Dedifferentiated amniotic fluid mesenchymal stem cell (primary cell): ENCODE measurements at regions not wholly inside any gene's neighbourhood (a gene's known extent, or its start where the extent isn't known, plus 50 kb on each side); places are given as distances from the start of the nearest gene placed in this dataset.
"Not testable (repeated sequence)": the region's sequence is repeated elsewhere in the genome, so short reads cannot be mapped to it uniquely, and the experiment has no call there.

ENCODE experiments used
- DNase-seq: peaks from one replicate; pipeline ENCODE4 v3.0.0-alpha.2; 2016; ENCODE audit errors: extremely low spot score

- DNase-seq, result no peak
Measured at GRCh38 chr12:25872137-25872536, 86.3 kb upstream of the RASSF8 start.

- peak; percentile 51 for DNase-seq
Measured at GRCh38 chr12:25875661-25876060, 82.8 kb upstream of the RASSF8 start.

- DNase-seq, result no peak
Measured at GRCh38 chr12:25876383-25877045, 82.0 kb upstream of the RASSF8 start.

- no peak for DNase-seq
Measured at GRCh38 chr12:25877446-25877845, 81.0 kb upstream of the RASSF8 start.

GRCh38 chr12:25882266-25882665 lies 76.2 kb upstream of the RASSF8 start:
- no peak for DNase-seq

- no peak for DNase-seq
Measured at GRCh38 chr12:25883026-25883916, 75.2 kb upstream of the RASSF8 start.

GRCh38 chr12:25884024-25884919 lies 74.2 kb upstream of the RASSF8 start:
- no peak for DNase-seq

GRCh38 chr12:25884920-25885234 lies 73.6 kb upstream of the RASSF8 start:
- DNase-seq, result no peak

GRCh38 chr12:25886396-25886795 lies 72.1 kb upstream of the RASSF8 start:
- no peak for DNase-seq

- DNase-seq, result no peak
Measured at GRCh38 chr12:25887367-25887766, 71.1 kb upstream of the RASSF8 start.

GRCh38 chr12:25889185-25889584 lies 69.3 kb upstream of the RASSF8 start:
- no peak for DNase-seq

- not testable (repeated sequence) for DNase-seq
Measured at GRCh38 chr12:25891095-25891494, 67.4 kb upstream of the RASSF8 start.

- no peak for DNase-seq
Measured at GRCh38 chr12:25894759-25895158, 63.7 kb upstream of the RASSF8 start.

GRCh38 chr12:25896981-25897380 lies 61.5 kb upstream of the RASSF8 start:
- DNase-seq, result no peak

- no peak for DNase-seq
Measured at GRCh38 chr12:25903603-25904245, 54.8 kb upstream of the RASSF8 start.

GRCh38 chr12:25904442-25904841 lies 54.0 kb upstream of the RASSF8 start:
- no peak for DNase-seq

GRCh38 chr12:25906651-25907340 lies 51.7 kb upstream of the RASSF8 start:
- DNase-seq, result no peak
